Mucosa of gallbladder (tissue), 1 donor: ENCODE measurements at regions not wholly inside any gene's neighbourhood (a gene's known extent, or its start where the extent isn't known, plus 50 kb on each side); places are given as distances from the start of the nearest gene placed in this dataset.

Source experiments
- DNase-seq: peaks from one replicate; pipeline ENCODE4 v3.0.0-alpha.2; 2020; ENCODE audit warnings: low spot score
- donor health status: DM: no; HTN: no; CAD: no.

DNA sequence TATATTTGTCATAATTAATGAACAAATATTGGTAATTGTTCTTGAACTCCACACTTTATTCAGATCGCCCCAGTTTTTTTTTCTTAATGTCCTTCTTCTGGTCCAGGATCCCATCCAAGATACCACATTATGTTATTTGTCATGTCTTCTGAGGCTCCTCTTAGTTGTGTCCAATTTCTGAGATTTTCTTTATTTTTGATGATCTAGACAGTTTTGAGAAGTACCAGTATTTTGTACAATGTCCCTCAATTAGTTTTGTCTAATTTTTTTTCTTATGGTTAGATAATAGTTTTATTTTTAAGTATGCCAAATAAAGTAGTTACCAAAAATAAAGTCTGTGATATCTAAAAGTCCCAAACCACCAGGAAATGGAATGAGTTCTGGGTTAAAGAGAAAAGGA lies 440.8 kb upstream of the ATP2B1 start:
- DNase-seq: no peak

DNA sequence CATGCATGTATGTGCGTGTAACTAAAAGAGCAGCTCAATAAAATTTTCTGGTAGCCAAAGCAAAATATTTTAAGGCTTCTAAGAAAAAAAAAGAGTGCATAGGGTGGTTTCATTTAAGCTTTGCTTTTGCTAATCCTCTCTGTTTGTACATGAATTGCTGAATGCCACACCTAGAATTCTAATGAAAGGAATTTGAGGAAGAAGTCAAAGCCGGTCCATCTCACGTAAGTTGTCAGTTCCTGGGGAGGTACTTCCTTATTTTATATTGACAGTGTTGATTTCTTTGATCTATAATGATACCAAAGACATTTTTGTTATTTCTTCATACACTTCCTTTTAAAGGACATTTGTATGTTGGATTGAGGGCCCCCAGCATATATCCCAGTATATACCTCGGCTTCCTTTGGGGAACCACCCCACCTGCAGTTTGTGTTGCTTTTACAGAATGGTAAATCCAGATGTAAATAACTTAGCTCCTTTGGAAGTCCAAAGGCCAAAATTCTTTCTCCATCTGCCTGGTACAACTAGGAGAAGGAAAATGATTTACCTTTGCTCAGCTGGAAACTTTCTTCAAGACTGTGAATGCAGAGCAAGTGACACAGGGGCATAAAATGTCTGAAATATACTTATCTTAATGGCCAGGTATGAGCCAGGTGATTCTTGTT lies 420.9 kb upstream of the ATP2B1 start:
- DNase-seq: no peak

- DNase-seq: no peak
Observed at GRCh38 chr12:90128526-90128925, 419.9 kb upstream of the ATP2B1 start.

GRCh38 chr12:90126125-90126524 lies 417.5 kb upstream of the ATP2B1 start:
- no peak for DNase-seq

DNA sequence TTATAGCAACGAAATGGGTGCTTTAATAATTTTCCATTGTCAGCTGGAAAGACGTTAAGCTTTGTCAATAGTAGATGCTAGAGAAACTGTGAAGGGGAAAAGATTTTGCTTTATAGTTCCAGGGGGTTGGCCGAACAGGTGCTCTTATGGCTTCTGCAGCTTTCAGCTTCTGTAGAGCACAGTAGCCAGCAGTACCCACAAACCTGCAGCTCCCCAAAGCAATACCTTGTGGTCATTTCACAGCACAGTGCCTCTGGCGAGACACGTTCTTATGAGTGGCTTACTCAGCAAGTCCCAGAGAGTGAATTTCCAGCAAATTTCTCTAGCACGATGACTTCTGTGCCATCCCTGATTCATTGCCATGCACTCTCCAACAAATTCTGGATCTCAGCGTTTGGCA lies 416.3 kb upstream of the ATP2B1 start:
- no peak for DNase-seq

DNA sequence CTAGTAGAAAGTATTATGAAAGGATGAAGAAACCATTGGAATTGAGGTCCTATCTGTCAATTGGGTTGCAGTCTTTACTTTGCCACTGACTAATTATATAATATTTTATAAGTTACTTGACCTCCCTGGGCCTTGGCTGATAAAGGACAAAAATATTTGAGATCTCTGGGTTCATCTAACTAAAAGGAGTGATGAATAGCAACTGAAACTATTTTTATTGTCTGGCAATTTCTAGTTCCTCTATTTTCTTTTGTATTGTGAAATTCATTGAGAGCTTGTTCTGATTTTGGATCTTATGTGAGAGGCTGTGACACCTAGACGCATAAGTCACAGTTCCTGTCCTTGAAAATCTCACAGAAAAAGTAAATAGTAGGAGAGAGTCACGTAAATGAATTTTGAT lies 415.7 kb upstream of the ATP2B1 start:
- DNase-seq: no peak

DNA sequence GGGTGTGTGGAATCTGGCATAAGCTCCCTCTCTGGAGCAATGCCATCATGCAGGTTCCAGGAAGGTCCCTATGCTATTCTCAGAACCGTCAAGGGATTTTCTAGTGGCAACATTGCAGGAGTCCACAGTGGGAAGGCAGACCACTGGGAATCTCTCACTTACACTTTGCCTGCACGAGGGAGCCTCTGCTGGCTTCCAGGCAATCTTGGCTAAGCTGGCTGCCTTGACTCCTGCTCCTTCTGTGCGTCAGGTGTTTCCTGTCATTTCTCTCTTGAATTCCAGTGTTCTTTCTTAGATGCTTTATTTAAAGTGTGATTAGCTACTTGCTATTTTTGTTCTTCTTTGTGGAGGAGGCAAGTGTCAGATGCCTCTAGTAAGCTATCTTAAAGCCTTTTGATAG lies 414.0 kb upstream of the ATP2B1 start:
- no peak for DNase-seq

GRCh38 chr12:90120627-90121026 lies 412.0 kb upstream of the ATP2B1 start:
- no peak for DNase-seq

- DNase-seq: no peak
Observed at GRCh38 chr12:90112666-90113065, 404.0 kb upstream of the ATP2B1 start.

DNA sequence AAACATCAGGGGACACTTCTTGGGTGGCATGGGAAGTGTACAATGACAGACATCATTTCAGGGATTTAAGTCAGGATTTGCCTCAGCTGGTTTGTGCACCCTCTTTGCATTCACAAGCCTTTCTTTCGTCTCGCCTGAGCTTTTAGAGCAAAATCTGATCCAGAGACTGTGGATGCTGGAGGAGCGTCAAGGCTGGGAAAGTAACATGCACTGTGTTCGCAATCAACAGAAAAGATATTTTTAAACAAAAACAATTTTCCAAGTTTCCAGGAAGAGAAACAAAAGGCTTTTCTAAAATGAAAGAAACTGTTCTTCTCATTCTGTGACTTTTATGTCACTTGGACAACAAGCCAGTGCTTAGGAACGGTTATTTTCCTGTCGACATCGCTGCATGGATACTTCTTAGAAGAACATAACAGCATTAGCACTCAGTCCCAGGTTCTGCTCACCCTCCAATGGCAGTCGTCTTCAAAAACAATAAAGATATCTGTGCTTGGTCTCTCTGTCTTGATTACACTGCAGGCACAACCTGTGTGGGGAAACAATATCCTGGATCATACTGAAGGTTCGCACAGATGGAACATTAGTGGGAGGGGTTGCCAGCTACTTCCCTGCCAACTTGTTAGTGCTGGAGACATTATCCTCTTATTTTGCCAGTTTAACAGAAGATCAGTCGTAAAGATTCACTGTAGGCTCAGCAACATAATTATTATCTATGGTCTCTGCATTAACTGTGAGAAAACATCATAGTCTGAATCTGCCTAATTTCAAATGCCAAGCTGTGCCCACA lies 403.3 kb upstream of the ATP2B1 start:
- no peak for DNase-seq

DNA sequence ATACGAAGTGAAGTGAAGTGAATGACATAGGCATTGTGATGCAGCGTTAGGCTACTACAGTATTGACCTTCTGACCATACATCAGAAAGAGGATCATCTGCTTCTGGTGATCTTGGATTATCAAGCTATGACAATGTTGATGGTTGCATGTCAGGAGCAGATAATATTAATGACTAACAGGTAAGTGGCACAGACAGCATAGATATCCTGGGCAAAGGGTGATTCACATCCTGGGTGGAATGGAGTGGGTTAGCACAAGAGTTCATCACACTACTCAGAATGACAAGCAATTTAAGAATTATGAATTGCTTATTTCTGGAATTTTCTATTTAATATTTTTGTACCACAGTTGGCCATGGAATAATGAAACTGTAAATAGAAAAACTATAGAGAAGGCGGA lies 397.9 kb upstream of the ATP2B1 start:
- DNase-seq: no peak

DNA sequence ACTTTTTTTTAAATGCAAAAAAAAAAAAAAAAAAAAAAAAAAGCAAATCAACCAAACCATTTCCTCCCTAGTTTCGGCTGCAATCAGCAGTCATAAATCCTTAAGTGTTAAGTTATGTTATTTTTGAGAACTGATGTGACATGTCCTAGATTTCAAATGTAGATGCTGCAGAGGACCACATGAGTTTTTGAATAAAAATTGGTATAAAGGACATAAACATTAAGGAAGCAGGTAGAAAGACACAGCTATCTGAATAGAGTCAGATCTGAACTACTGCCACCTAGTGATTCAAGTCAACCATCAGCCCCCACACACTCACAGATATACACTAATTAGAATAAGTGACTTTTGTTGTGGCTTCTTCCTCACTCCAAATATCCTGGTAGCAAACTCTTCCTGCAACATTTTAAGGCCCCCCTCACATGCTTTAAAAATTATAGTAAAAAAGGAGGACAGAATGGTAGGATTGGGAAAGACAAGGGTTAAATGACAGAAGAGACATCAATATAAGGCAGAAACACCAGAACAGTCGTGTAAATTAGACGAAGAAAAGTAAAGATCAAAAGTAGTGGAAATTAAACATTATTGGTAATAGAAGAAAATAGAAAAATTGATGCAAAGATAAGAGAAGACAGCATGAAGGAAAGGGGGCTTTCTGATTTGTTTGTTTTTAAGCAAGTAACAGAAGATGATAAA lies 394.5 kb upstream of the ATP2B1 start:
- DNase-seq: no peak

GRCh38 chr12:90100579-90100978 lies 391.9 kb upstream of the ATP2B1 start:
- no peak for DNase-seq

- no peak for DNase-seq
Observed at GRCh38 chr12:90099288-90099687, 390.6 kb upstream of the ATP2B1 start.

DNA sequence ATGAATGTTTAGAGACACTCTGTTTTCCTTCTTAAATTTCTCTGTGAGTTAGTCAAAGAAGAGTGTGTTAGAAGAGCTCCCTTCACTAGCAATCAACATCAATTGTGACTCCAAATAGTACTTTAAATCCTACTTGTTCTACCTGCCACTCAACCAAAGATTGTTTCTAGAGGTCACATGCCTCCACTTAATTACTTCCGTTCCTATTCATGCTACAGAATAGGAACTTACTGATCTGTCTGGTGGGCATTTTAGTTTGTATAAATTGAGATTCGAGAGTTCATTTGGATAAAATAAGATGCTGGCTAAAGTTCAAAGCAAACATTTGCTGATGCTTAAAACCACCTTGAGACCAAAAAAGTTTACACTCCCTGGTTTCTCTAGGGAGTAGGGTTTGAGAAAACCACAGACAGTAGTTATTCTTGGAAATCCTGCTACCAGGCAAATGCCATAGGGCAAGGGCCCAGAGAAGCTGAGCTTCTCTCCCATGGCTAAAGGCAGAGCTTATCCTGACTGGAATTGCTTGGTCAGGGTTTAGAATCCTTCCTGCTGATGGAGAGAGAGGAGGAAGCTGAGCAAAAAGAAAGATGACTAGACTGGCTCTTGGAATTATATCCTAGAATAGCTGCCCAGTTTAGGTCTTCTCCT lies 389.6 kb upstream of the ATP2B1 start:
- no peak for DNase-seq

DNA sequence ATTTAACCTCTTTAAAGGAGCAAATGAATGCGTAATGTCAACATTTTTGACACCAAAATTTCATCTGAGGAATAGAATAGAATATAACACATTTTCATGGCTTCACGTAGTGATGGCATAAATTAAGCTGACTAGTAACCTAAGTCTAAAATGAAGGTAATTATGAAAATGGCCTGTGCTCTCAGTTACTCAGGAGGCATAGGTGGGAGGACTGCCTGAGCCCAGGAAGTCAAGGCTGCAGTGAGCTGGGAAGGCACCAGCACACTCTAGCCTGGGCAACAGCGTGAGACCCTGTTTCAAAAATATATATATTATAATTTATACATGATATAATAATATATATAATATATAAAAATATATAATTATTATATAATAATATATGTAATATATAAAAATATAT lies 383.2 kb upstream of the ATP2B1 start:
- no peak for DNase-seq

- no peak for DNase-seq
Observed at GRCh38 chr12:90090929-90091651, 382.5 kb upstream of the ATP2B1 start.

DNA sequence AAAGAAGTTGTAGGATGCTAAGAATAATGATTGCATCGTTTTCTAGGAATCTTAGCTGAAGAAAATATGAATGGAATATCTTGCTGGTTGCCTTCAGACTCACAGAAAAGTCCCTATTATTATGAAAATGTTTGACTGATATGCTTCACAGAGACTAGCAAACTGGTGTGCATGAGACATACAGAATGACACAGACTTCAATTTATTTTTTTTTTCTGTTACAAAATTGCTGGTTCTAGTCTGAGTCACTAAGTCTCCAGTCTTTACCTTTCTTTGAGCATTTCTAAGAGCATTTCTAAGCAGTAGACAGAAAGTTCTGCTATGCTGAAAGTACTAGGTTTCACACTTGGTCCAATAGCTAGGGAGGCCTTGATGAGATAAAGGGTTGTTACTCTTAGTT lies 377.6 kb upstream of the ATP2B1 start:
- DNase-seq: no peak

DNA sequence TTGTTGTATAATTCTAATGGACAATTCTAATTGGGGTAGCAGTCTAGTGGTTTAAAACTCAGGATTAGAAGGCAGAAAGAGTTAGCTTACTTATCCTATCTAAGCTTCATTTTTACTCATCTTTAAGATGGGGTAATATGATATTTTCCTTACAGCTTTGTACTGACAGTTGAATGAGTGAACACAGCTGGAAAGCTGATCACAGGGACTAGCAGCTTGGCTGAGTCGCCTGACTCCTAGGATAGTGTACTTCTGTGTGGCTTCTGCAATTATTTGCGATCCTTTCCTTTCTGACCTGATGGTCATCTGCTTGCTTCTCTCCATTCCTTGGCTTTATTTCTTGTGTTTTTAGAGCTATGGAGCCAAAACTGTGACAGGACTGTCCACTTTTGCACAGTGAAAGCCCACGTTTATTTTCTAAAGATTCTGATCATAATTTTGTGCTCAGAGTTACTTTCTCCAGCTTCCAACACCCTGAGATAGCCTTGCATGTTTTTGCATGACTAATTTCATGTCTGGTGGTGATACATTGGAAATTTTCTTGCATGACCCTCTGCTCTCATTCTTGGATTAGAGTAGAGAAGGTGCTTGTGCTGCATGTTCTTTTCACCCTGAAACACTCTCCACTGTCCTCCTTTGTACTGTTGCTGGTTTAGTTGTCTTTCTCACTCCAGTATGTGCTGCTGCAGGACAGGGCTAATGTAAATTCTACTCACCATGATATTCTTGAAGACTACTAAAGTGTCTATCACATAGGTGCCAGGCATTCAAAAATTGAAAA lies 377.0 kb upstream of the ATP2B1 start:
- DNase-seq: no peak

GRCh38 chr12:90084018-90084417 lies 375.4 kb upstream of the ATP2B1 start:
- no peak for DNase-seq

DNA sequence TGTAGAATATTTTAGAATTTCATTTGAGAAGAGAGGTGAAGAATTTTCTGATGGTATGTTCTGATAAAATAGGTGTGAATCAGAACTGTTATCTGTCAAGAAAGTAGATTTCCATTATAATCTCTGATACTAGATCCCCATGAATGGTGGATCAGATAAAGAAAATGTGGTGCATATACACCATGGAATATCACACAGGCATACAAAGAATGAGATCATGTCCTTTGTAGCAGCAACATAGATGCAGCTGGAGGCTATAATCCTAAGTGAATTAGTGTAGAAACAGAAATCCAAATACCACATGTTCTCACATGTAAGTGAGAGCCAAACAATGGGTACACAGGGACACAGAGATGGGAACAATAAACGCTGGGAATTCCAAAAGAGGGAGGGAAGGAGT lies 372.0 kb upstream of the ATP2B1 start:
- no peak for DNase-seq
